ENCODE measurements at regions not wholly inside any gene's neighbourhood (a gene's known extent, or its start where the extent isn't known, plus 50 kb on each side); places are given as distances from the start of the nearest gene placed in this dataset.

- H3K4me2 ChIP-seq (ENCODE audit: low read depth, low read length, poor library complexity, severe bottlenecking), result no peak overlapping the region
- no peak overlapping the region for H2AFZ ChIP-seq (ENCODE audit: low read depth, low read length, severe bottlenecking)
- H3K9ac ChIP-seq (ENCODE audit: low read length), result no peak overlapping the region
- H3F3A ChIP-seq (ENCODE audit: insufficient read depth), result no peaks in the 10 kb centered on the region
- no peak for TF ChIP-seq CTCF (IDR thresholded peaks at IDR 0.05; ENCODE audit: insufficient read depth, low read length, poor library complexity, severe bottlenecking)
- no peak for TF ChIP-seq EZH2phosphoT487 (conservative IDR thresholded peaks at IDR 0.05; ENCODE audit: low read length)
- H3K27ac ChIP-seq (ENCODE audit: low read depth, low read length), result no peak overlapping the region
- no peaks in the 10 kb centered on the region for H3K9me2 ChIP-seq (replicated peaks; ENCODE audit: insufficient read depth, low read length)
- H3K4me3 ChIP-seq (ENCODE audit: insufficient read depth, low read length, poor library complexity, severe bottlenecking), result no peak overlapping the region
- no peaks in the 10 kb centered on the region for H3K36me3 ChIP-seq (ENCODE audit: low read length)
- no peaks in the 10 kb centered on the region for H3K27me3 ChIP-seq (ENCODE audit: low read length)
- H3K79me2 ChIP-seq (ENCODE audit: insufficient read depth, low read length), result no peaks in the 10 kb centered on the region
- H3K9me3 ChIP-seq (ENCODE audit: insufficient read depth, low read length), result no peaks in the 10 kb centered on the region
- H4K20me1 ChIP-seq (ENCODE audit: low read depth, low read length), result no peaks in the 10 kb centered on the region
Observed at GRCh38 chr5:17428176-17428800, 69.7 kb upstream of the TAF11L2 start.

DNA sequence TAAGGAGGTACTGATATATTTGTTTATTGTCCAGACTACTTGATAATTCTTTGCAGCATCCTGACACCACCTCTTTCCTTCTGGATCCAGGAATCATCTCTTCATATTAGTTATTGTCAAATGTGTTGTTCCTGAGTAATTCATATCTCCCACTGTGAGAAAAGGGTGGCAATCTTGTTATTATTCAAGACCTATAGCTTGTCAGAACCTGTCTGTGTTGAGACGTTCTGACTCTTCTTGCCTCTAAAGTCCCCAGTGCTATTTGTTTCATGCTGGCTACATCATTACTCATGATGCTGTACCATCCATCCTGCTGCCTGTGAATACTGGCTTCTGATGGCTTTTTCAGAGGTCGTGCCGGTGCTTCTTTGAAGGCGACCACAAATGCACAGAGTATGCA, 68.7 kb upstream of the TAF11L2 start:
- no peaks in the 10 kb centered on the region for H3K27me3 ChIP-seq (ENCODE audit: low read length)
- H2AFZ ChIP-seq (ENCODE audit: low read depth, low read length, severe bottlenecking), result no peak overlapping the region
- H3K4me2 ChIP-seq (ENCODE audit: low read depth, low read length, poor library complexity, severe bottlenecking), result no peak overlapping the region
- no peak overlapping the region for H3K9ac ChIP-seq (ENCODE audit: low read length)
- H3F3A ChIP-seq (ENCODE audit: insufficient read depth), result no peaks in the 10 kb centered on the region
- H3K36me3 ChIP-seq (ENCODE audit: low read length), result no peaks in the 10 kb centered on the region
- H3K9me2 ChIP-seq (replicated peaks; ENCODE audit: insufficient read depth, low read length), result no peaks in the 10 kb centered on the region
- H3K4me3 ChIP-seq (ENCODE audit: insufficient read depth, low read length, poor library complexity, severe bottlenecking), result no peak overlapping the region
- H4K20me1 ChIP-seq (ENCODE audit: low read depth, low read length), result no peaks in the 10 kb centered on the region
- TF ChIP-seq CTCF (IDR thresholded peaks at IDR 0.05; ENCODE audit: insufficient read depth, low read length, poor library complexity, severe bottlenecking), result no peak
- no peak for TF ChIP-seq EZH2phosphoT487 (conservative IDR thresholded peaks at IDR 0.05; ENCODE audit: low read length)
- H3K9me3 ChIP-seq (ENCODE audit: insufficient read depth, low read length), result no peaks in the 10 kb centered on the region
- H3K79me2 ChIP-seq (ENCODE audit: insufficient read depth, low read length), result no peaks in the 10 kb centered on the region
- no peak overlapping the region for H3K27ac ChIP-seq (ENCODE audit: low read depth, low read length)

DNA sequence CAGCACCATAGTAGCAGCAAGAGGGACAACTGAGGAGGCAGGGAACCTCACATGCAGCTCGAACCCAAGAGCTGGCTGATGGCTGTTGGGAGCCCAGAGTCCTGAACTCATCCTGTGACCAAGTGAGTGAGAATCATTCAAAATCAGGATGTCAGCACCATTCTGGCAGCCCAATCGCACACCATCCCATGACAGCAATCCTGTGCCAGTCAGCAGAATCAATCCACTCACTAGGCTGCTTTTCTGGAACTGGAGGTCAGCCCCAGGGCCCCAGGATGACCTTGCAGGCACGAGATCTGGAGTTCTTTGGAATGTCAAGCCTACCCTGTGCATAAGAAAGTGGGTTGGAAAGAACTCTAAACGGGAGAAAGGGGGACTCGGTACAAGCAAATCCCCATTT, 67.8 kb upstream of the TAF11L2 start:
- Histone ChIP-seq H3K27ac (ENCODE audit: low read depth, low read length) (no peak overlapping the region), H2AFZ (ENCODE audit: low read depth, low read length, severe bottlenecking) (no peak overlapping the region), H3K4me2 (ENCODE audit: low read depth, low read length, poor library complexity, severe bottlenecking) (no peak overlapping the region), H3K9ac (ENCODE audit: low read length) (no peak overlapping the region), H4K20me1 (ENCODE audit: low read depth, low read length) (no peaks in the 10 kb centered on the region), H3K9me3 (ENCODE audit: insufficient read depth, low read length) (no peaks in the 10 kb centered on the region), H3F3A (ENCODE audit: insufficient read depth) (no peaks in the 10 kb centered on the region), H3K27me3 (ENCODE audit: low read length) (no peaks in the 10 kb centered on the region), H3K36me3 (ENCODE audit: low read length) (no peaks in the 10 kb centered on the region), H3K9me2 (replicated peaks; ENCODE audit: insufficient read depth, low read length) (no peaks in the 10 kb centered on the region), H3K79me2 (ENCODE audit: insufficient read depth, low read length) (no peaks in the 10 kb centered on the region), H3K4me3 (ENCODE audit: insufficient read depth, low read length, poor library complexity, severe bottlenecking) (no peak overlapping the region)
- TF ChIP-seq CTCF (IDR thresholded peaks at IDR 0.05; ENCODE audit: insufficient read depth, low read length, poor library complexity, severe bottlenecking) (no peak), EZH2phosphoT487 (conservative IDR thresholded peaks at IDR 0.05; ENCODE audit: low read length) (no peak)

All from SU-DHL-6 (cell line).